Body of pancreas (tissue), 4 donors: ENCODE measurements at regions not wholly inside any gene's neighbourhood (a gene's known extent, or its start where the extent isn't known, plus 50 kb on each side); places are given as distances from the start of the nearest gene placed in this dataset.

Experiments
- ATAC-seq: fragments of 150-250 bp; one replicate; pipeline ENCODE4 v1.9.1; 2016
- DNase-seq, 4 donors: peaks; one replicate each; pipeline ENCODE4 v3.0.0-alpha.2; 2019
- H3K27ac ChIP-seq, 4 donors: fragments of 200-600 bp; sonication (generic); 1 replicate in 3 of 4; 2 replicates in 1 of 4; pipeline versions ENCODE4 v1.5.1 to v1.6.1; 2016 to 2019; ENCODE audit warnings: mild to moderate bottlenecking in 1 of 4, mixed read lengths in 1 of 4, moderate library complexity in 1 of 4
- H3K27me3 ChIP-seq, 2 donors: fragments of 200-600 bp; sonication (generic); one replicate each; pipeline ENCODE4 v1.6.0; 2016; ENCODE audit warnings: mild to moderate bottlenecking in 1 of 2
- H3K36me3 ChIP-seq, 2 donors: fragments of 200-600 bp; sonication (generic); replicated peaks in 1 of 2; 2 replicates each; pipeline ENCODE4 v1.5.1; 2016; ENCODE audit warnings: low read depth in 2 of 2; ENCODE audit not compliant: insufficient read depth in 1 of 2
- H3K4me1 ChIP-seq: fragments of 200-600 bp; sonication (generic); one replicate; pipeline ENCODE4 v1.6.0; 2016
- H3K4me3 ChIP-seq, 2 donors: fragments of 200-600 bp; sonication (generic); 1 replicate in 1 of 2; 2 replicates in 1 of 2; pipeline ENCODE4 v1.5.1; 2016 to 2019
- H3K9me3 ChIP-seq, 3 donors: fragments of 200-600 bp; sonication (generic); 1 replicate in 2 of 3; 2 replicates in 1 of 3; pipeline ENCODE4 v1.5.1; 2016
- CTCF ChIP-seq, 7 experiments: fragments of 450-650 bp in 4 of 7; fragments of 200-600 bp in 3 of 7; sonication (generic) in 3 of 7; IDR thresholded peaks; one replicate each; pipeline ENCODE4 v1.5.1; 2016 to 2019; ENCODE audit warnings: antibody characterized with exemption in 7 of 7
- POLR2A ChIP-seq, 3 donors: fragments of 450-650 bp; IDR thresholded peaks; one replicate each; pipeline ENCODE4 v1.6.1; 2016; ENCODE audit warnings: antibody characterized with exemption in 3 of 3, mild to moderate bottlenecking in 2 of 3
- WGBS, 2 donors: methylation state at CpG; one replicate each; pipeline ENCODE4 v1.1.5; 2017; 5-methylcytosine and 5-hydroxymethylcytosine counted together
- intact Hi-C: fragments of 100-400 bp; cut with DNase I; formaldehyde crosslinking; loops from one replicate; pipeline ENCODE4 v1.15.1; 2023

- WGBS, 2 donors: 15 to 22% methylated on average over 1 of the region's 1 CpG
- Histone ChIP-seq H3K4me3 (no peak overlapping the region), H3K9me3 (no peaks in the 10 kb centered on the region), H3K27me3 (no peaks in the 10 kb centered on the region), H3K36me3 (no peaks in the 10 kb centered on the region), H3K27ac (no peak overlapping the region), H3K4me1 (no peaks in the 10 kb centered on the region)
- ATAC-seq: no peak
- DNase-seq: no peak
- TF ChIP-seq CTCF (IDR thresholded peaks at IDR 0.05) (no peak), POLR2A (IDR thresholded peaks at IDR 0.05) (no peak)
- intact Hi-C loops: no loop called here
Observed at GRCh38 chr4:98210281-98210680, 50.9 kb upstream of the RAP1GDS1 start.

- Histone ChIP-seq H3K9me3 (no peaks in the 10 kb centered on the region), H3K4me1 (no peaks in the 10 kb centered on the region), H3K27ac (no peak overlapping the region), H3K27me3 (no peaks in the 10 kb centered on the region), H3K4me3 (no peak overlapping the region), H3K36me3 (no peaks in the 10 kb centered on the region)
- intact Hi-C loops: no loop called here
- TF ChIP-seq CTCF (IDR thresholded peaks at IDR 0.05) (no peak), POLR2A (IDR thresholded peaks at IDR 0.05) (no peak)
- no peak for ATAC-seq
- DNase-seq: no peak
- WGBS, 2 donors: 79 to 87% methylated on average over 1 of the region's 1 CpG
Observed at GRCh38 chr4:98209111-98209510, 52.1 kb upstream of the RAP1GDS1 start.

GRCh38 chr4:98204236-98204553 is 57.0 kb upstream of the RAP1GDS1 start:
- no peak overlapping the region for H3K4me3 ChIP-seq
- 53 to 70% methylated on average over 3 of the region's 3 CpGs for whole genome bisulfite sequencing, 2 donors
- no peaks in the 10 kb centered on the region for H3K27me3 ChIP-seq
- H3K27ac ChIP-seq: no peak overlapping the region
- DNase-seq: no peak
- intact Hi-C loops: no loop called here
- no peak for ATAC-seq
- no peaks in the 10 kb centered on the region for H3K36me3 ChIP-seq
- TF ChIP-seq CTCF (IDR thresholded peaks at IDR 0.05): no peak
- no peak for TF ChIP-seq POLR2A (IDR thresholded peaks at IDR 0.05)
- no peaks in the 10 kb centered on the region for H3K9me3 ChIP-seq
- no peaks in the 10 kb centered on the region for H3K4me1 ChIP-seq

- no peak for DNase-seq
- 67 to 73% methylated on average over 8 of the region's 8 CpGs for WGBS, 2 donors
- no peak for ATAC-seq
- H3K4me1 ChIP-seq: no peaks in the 10 kb centered on the region
- TF ChIP-seq CTCF (IDR thresholded peaks at IDR 0.05) (no peak), POLR2A (IDR thresholded peaks at IDR 0.05) (no peak)
- H3K4me3 ChIP-seq: no peak overlapping the region
- intact Hi-C loops: no loop called here
- H3K9me3 ChIP-seq: no peaks in the 10 kb centered on the region
- no peak overlapping the region for H3K27ac ChIP-seq
- H3K36me3 ChIP-seq: no peaks in the 10 kb centered on the region
- H3K27me3 ChIP-seq: no peaks in the 10 kb centered on the region
Observed at GRCh38 chr4:98203332-98204235, 57.6 kb upstream of the RAP1GDS1 start.

GRCh38 chr4:98202907-98203306 is 58.3 kb upstream of the RAP1GDS1 start:
- H3K9me3 ChIP-seq: no peaks in the 10 kb centered on the region
- H3K27me3 ChIP-seq: no peaks in the 10 kb centered on the region
- intact Hi-C loops: no loop called here
- 79 to 83% methylated on average over 1 of the region's 1 CpG for WGBS, 2 donors
- no peaks in the 10 kb centered on the region for H3K4me1 ChIP-seq
- TF ChIP-seq CTCF (IDR thresholded peaks at IDR 0.05) (no peak), POLR2A (IDR thresholded peaks at IDR 0.05) (no peak)
- H3K36me3 ChIP-seq: no peaks in the 10 kb centered on the region
- no peak for DNase-seq
- H3K4me3 ChIP-seq: no peak overlapping the region
- H3K27ac ChIP-seq: no peak overlapping the region
- ATAC-seq: no peak
